ENCODE measurements at regions not wholly inside any gene's neighbourhood (a gene's known extent, or its start where the extent isn't known, plus 50 kb on each side); places are given as distances from the start of the nearest gene placed in this dataset.

- DNase-seq (ENCODE audit: low read depth in 2 of 2): peak; percentile 4 to 14
- Histone ChIP-seq H4K20me1 (ENCODE audit: control insufficient read depth, extremely low read depth, insufficient read depth, low read length) (no peaks in the 10 kb centered on the region), H3K79me2 (ENCODE audit: control insufficient read depth, insufficient read depth, low read length) (no peaks in the 10 kb centered on the region), H3K4me1 (ENCODE audit: control insufficient read depth, extremely low read depth, insufficient read depth, low read length) (no peaks in the 10 kb centered on the region), H3K27ac (ENCODE audit: insufficient read depth, low read length) (no peak overlapping the region), H3K27me3 (ENCODE audit: control insufficient read depth, insufficient read depth, low read length) (no peaks in the 10 kb centered on the region), H3K4me2 (ENCODE audit: extremely low read depth, insufficient read depth, low read length) (no peak overlapping the region), H3K36me3 (ENCODE audit: control insufficient read depth, insufficient read depth, low read length) (no peaks in the 10 kb centered on the region), H3K4me3 (replicated peaks in 1 of 4; ENCODE audit: control extremely low read depth in 1 of 4, insufficient read depth in 1 of 4, low read depth in 3 of 4, low read length in 4 of 4) (no peak overlapping the region), H3K9ac (ENCODE audit: insufficient read depth, low read length) (no peak overlapping the region), H3K9me3 (ENCODE audit: control insufficient read depth, insufficient read depth, low read depth, low read length) (no peaks in the 10 kb centered on the region), H2AFZ (ENCODE audit: low read length) (no peak overlapping the region)
- no peak for TF ChIP-seq EZH2 (IDR thresholded peaks at IDR 0.05; ENCODE audit: low read length, missing control alignments)
- TF ChIP-seq CTCF (conservative IDR thresholded peaks at IDR 0.05 in 1 of 2, IDR thresholded peaks at IDR 0.05 in 1 of 2; ENCODE audit: low read depth in 1 of 2, low read length in 2 of 2): peak; percentile 18 to 19
Observed at GRCh38 chr2:204108330-204108751, 171.8 kb downstream of the ICOS start.

- Histone ChIP-seq H2AFZ (ENCODE audit: low read length) (no peak overlapping the region), H3K4me1 (ENCODE audit: control insufficient read depth, extremely low read depth, insufficient read depth, low read length) (no peaks in the 10 kb centered on the region), H3K27ac (ENCODE audit: insufficient read depth, low read length) (no peak overlapping the region), H3K79me2 (ENCODE audit: control insufficient read depth, insufficient read depth, low read length) (no peaks in the 10 kb centered on the region), H3K9ac (ENCODE audit: insufficient read depth, low read length) (no peak overlapping the region), H4K20me1 (ENCODE audit: control insufficient read depth, extremely low read depth, insufficient read depth, low read length) (no peaks in the 10 kb centered on the region), H3K27me3 (ENCODE audit: control insufficient read depth, insufficient read depth, low read length) (no peaks in the 10 kb centered on the region), H3K9me3 (ENCODE audit: control insufficient read depth, insufficient read depth, low read depth, low read length) (no peaks in the 10 kb centered on the region), H3K36me3 (ENCODE audit: control insufficient read depth, insufficient read depth, low read length) (no peaks in the 10 kb centered on the region), H3K4me2 (ENCODE audit: extremely low read depth, insufficient read depth, low read length) (no peak overlapping the region), H3K4me3 (replicated peaks in 1 of 4; ENCODE audit: control extremely low read depth in 1 of 4, insufficient read depth in 1 of 4, low read depth in 3 of 4, low read length in 4 of 4) (no peak overlapping the region)
- TF ChIP-seq CTCF (conservative IDR thresholded peaks at IDR 0.05 in 1 of 2, IDR thresholded peaks at IDR 0.05 in 1 of 2; ENCODE audit: low read depth in 1 of 2, low read length in 2 of 2) (no peak), EZH2 (IDR thresholded peaks at IDR 0.05; ENCODE audit: low read length, missing control alignments) (no peak)
- DNase-seq (ENCODE audit: low read depth in 2 of 2): no peak
Observed at GRCh38 chr2:204108781-204109295, 172.3 kb downstream of the ICOS start.

GRCh38 chr2:204109681-204110080 lies 173.1 kb downstream of the ICOS start:
- Histone ChIP-seq H2AFZ (ENCODE audit: low read length) (no peak overlapping the region), H3K27me3 (ENCODE audit: control insufficient read depth, insufficient read depth, low read length) (no peaks in the 10 kb centered on the region), H3K9ac (ENCODE audit: insufficient read depth, low read length) (no peak overlapping the region), H3K4me1 (ENCODE audit: control insufficient read depth, extremely low read depth, insufficient read depth, low read length) (no peaks in the 10 kb centered on the region), H3K4me2 (ENCODE audit: extremely low read depth, insufficient read depth, low read length) (no peak overlapping the region), H3K27ac (ENCODE audit: insufficient read depth, low read length) (no peak overlapping the region), H3K79me2 (ENCODE audit: control insufficient read depth, insufficient read depth, low read length) (no peaks in the 10 kb centered on the region), H3K9me3 (ENCODE audit: control insufficient read depth, insufficient read depth, low read depth, low read length) (no peaks in the 10 kb centered on the region), H3K36me3 (ENCODE audit: control insufficient read depth, insufficient read depth, low read length) (no peaks in the 10 kb centered on the region), H3K4me3 (replicated peaks in 1 of 4; ENCODE audit: control extremely low read depth in 1 of 4, insufficient read depth in 1 of 4, low read depth in 3 of 4, low read length in 4 of 4) (no peak overlapping the region), H4K20me1 (ENCODE audit: control insufficient read depth, extremely low read depth, insufficient read depth, low read length) (no peaks in the 10 kb centered on the region)
- DNase-seq (ENCODE audit: low read depth in 2 of 2): no peak
- TF ChIP-seq EZH2 (IDR thresholded peaks at IDR 0.05; ENCODE audit: low read length, missing control alignments): no peak
- no peak for TF ChIP-seq CTCF (conservative IDR thresholded peaks at IDR 0.05 in 1 of 2, IDR thresholded peaks at IDR 0.05 in 1 of 2; ENCODE audit: low read depth in 1 of 2, low read length in 2 of 2)
